Adrenal gland (tissue), 9 donors: ENCODE measurements at regions not wholly inside any gene's neighbourhood (a gene's known extent, or its start where the extent isn't known, plus 50 kb on each side); places are given as distances from the start of the nearest gene placed in this dataset.

ENCODE experiments used
- DNase-seq, 7 donors: peaks; one replicate each; pipeline ENCODE4 v3.0.0-alpha.2; 2019 to 2020
- H3K27ac ChIP-seq, 5 donors: fragments of 200-600 bp; sonication (generic) in 4 of 5; 1 replicate in 3 of 5; 2 replicates in 2 of 5; pipeline versions ENCODE4 v1.5.1 to v1.8.0; 2016 to 2020; ENCODE audit warnings: mild to moderate bottlenecking in 1 of 5
- H3K27me3 ChIP-seq: fragments of 200-600 bp; 2 replicates; pipeline ENCODE4 v1.8.0; 2021
- H3K36me3 ChIP-seq, 2 donors: fragments of 200-600 bp; replicated peaks in 1 of 2; 1 replicate in 1 of 2; 2 replicates in 1 of 2; pipeline versions ENCODE4 v1.5.1 to v1.8.0; 2018 to 2022
- H3K4me1 ChIP-seq, 2 donors: fragments of 200-600 bp; replicated peaks in 1 of 2; 1 replicate in 1 of 2; 2 replicates in 1 of 2; pipeline versions ENCODE4 v1.5.1 to v1.8.0; 2018 to 2021
- H3K4me3 ChIP-seq, 4 donors: fragments of 200-600 bp; sonication (generic) in 3 of 4; one replicate each; pipeline ENCODE4 v1.5.1; 2016 to 2018
- H3K9me3 ChIP-seq, 3 donors: fragments of 200-600 bp; sonication (generic) in 1 of 3; replicated peaks in 1 of 3; 1 replicate in 2 of 3; 2 replicates in 1 of 3; pipeline versions ENCODE4 v1.5.1 to v1.8.0; 2016 to 2021
- POLR2A ChIP-seq, 2 donors: fragments of 450-650 bp; IDR thresholded peaks; one replicate each; pipeline ENCODE4 v1.6.1; 2017; ENCODE audit warnings: antibody characterized with exemption in 2 of 2, mild to moderate bottlenecking in 2 of 2, moderate library complexity in 1 of 2
- WGBS, 4 donors: extraction: QIAGEN DNeasy Blood & Tissue Kit in 2 of 4; methylation state at CpG; one replicate each; pipeline versions ENCODE4 v1.1.5 to v1.1.7; 2013 to 2017; 5-methylcytosine and 5-hydroxymethylcytosine counted together
- intact Hi-C, 2 donors: fragments of 100-400 bp; cut with DNase I; formaldehyde crosslinking; loops; one replicate each; pipeline versions ENCODE4 v1.14.1 to v1.15.0; 2022 to 2023
- TF ChIP-seq, protein P1 (sequence below), 6 experiments: fragments of 450-650 bp in 4 of 6; fragments of 200-600 bp in 2 of 6; sonication (generic) in 1 of 6; IDR thresholded peaks; 1 replicate in 5 of 6; 2 replicates in 1 of 6; pipeline versions ENCODE4 v1.5.1 to v1.8.0; 2016 to 2021; ENCODE audit warnings: antibody characterized with exemption in 6 of 6, mild to moderate bottlenecking in 2 of 6, moderate library complexity in 1 of 6
- donor health status: healthy with polysubstance abuse.
- donor health status: Bipolar disorder and iron deficiency.
- donor health status: DM: yes; HTN: yes; CAD: no.
- donor health status: DM: no; HTN: no; CAD: no.
- donor health status: DM: no; HTN: no; CAD: no.

DNA sequence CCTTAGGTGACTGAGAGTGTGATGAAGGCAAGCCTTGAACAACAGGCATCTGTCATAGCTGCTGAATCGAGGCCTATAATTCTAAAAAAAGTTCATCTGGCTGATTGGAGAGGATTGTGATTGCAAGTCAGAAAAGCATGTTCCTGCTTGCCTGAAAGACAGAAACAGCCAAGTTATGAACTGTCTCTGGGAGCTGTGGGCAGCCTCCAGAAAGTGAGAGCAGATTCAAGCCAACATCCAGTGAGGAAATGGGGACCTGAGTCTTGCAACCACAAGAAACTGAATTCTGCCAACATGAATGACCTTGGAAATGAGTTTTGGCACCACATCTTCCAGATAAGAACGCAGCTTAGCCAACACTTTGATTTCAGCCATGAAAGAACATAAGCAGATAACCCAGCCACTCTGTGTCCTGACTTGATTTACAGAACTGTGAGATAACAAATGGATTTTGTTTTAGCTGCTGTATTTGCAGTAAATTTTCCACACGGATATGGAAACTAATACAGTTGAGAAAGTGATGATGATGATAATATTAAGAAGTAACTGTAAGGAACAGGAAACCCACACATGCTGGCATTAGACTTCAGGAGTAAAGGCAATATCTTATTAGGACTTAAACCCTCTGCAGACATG, 240.3 kb upstream of the NDST3 start:
- Histone ChIP-seq H3K4me3 (no peak overlapping the region), H3K27me3 (no peaks in the 10 kb centered on the region), H3K36me3 (no peaks in the 10 kb centered on the region), H3K27ac (no peak overlapping the region), H3K4me1 (no peaks in the 10 kb centered on the region), H3K9me3 (no peaks in the 10 kb centered on the region)
- WGBS, 4 donors = 16 to 24% (median 19%) methylated on average over 3 of the region's 3 CpGs
- TF ChIP-seq, protein P1, sequence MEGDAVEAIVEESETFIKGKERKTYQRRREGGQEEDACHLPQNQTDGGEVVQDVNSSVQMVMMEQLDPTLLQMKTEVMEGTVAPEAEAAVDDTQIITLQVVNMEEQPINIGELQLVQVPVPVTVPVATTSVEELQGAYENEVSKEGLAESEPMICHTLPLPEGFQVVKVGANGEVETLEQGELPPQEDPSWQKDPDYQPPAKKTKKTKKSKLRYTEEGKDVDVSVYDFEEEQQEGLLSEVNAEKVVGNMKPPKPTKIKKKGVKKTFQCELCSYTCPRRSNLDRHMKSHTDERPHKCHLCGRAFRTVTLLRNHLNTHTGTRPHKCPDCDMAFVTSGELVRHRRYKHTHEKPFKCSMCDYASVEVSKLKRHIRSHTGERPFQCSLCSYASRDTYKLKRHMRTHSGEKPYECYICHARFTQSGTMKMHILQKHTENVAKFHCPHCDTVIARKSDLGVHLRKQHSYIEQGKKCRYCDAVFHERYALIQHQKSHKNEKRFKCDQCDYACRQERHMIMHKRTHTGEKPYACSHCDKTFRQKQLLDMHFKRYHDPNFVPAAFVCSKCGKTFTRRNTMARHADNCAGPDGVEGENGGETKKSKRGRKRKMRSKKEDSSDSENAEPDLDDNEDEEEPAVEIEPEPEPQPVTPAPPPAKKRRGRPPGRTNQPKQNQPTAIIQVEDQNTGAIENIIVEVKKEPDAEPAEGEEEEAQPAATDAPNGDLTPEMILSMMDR (IDR thresholded peaks at IDR 0.05) = no peak
- TF ChIP-seq POLR2A (IDR thresholded peaks at IDR 0.05) = no peak
- DNase-seq = peak in 2 of 7 donors; percentile 3 to 48
- intact Hi-C loops = no loop called here

- Histone ChIP-seq H3K9me3 (no peaks in the 10 kb centered on the region), H3K27me3 (no peaks in the 10 kb centered on the region), H3K4me1 (no peaks in the 10 kb centered on the region), H3K4me3 (no peak overlapping the region), H3K27ac (no peak overlapping the region), H3K36me3 (no peaks in the 10 kb centered on the region)
- intact Hi-C loops = no loop called here
- TF ChIP-seq, protein P1 (IDR thresholded peaks at IDR 0.05) = no peak
- TF ChIP-seq POLR2A (IDR thresholded peaks at IDR 0.05) = no peak
- WGBS, 4 donors = 21 to 43% (median 36%) methylated on average over 1 of the region's 1 CpG
- no peak for DNase-seq
These were observed 237.6 kb upstream of the NDST3 start for GRCh38 chr4:117796677-117797076.

GRCh38 chr4:117800636-117801035, 233.7 kb upstream of the NDST3 start:
- Histone ChIP-seq H3K27ac (no peak overlapping the region), H3K9me3 (no peaks in the 10 kb centered on the region), H3K4me3 (no peak overlapping the region), H3K36me3 (no peaks in the 10 kb centered on the region), H3K4me1 (no peaks in the 10 kb centered on the region), H3K27me3 (no peaks in the 10 kb centered on the region)
- intact Hi-C loops = no loop called here
- TF ChIP-seq POLR2A (IDR thresholded peaks at IDR 0.05) = no peak
- TF ChIP-seq, protein P1 (IDR thresholded peaks at IDR 0.05) = no peak
- WGBS, 4 donors = 64 to 80% (median 76%) methylated on average over 6 of the region's 6 CpGs
- no peak for DNase-seq

DNA sequence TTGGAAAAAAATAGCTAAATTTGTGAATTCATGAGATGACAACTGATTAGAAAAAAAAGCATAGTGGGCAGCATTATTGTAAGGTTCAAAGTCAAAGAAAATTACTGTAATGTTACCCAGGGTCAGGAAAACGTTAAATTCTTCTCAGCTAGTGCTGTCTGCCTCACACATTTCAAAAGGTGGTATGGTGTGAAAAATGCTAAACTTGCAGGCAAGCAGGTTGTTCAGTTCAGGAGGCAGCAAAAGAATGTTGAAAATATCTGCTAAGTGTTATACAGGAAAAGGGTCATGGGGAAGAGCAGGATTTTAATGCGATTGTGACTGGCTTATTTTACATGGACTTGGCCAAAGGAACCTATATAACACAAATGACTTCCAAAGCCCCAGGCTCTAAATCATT, 232.5 kb upstream of the NDST3 start:
- DNase-seq = no peak
- Histone ChIP-seq H3K9me3 (no peaks in the 10 kb centered on the region), H3K27me3 (no peaks in the 10 kb centered on the region), H3K36me3 (no peaks in the 10 kb centered on the region), H3K4me3 (no peak overlapping the region), H3K27ac (no peak overlapping the region), H3K4me1 (no peaks in the 10 kb centered on the region)
- intact Hi-C loops = no loop called here
- no peak for TF ChIP-seq POLR2A (IDR thresholded peaks at IDR 0.05)
- TF ChIP-seq, protein P1 (IDR thresholded peaks at IDR 0.05) = no peak
- 53 to 62% (median 58%) methylated on average over 2 of the region's 2 CpGs for WGBS, 4 donors
